ENCODE measurements at regions not wholly inside any gene's neighbourhood (a gene's known extent, or its start where the extent isn't known, plus 50 kb on each side); places are given as distances from the start of the nearest gene placed in this dataset.

DNA sequence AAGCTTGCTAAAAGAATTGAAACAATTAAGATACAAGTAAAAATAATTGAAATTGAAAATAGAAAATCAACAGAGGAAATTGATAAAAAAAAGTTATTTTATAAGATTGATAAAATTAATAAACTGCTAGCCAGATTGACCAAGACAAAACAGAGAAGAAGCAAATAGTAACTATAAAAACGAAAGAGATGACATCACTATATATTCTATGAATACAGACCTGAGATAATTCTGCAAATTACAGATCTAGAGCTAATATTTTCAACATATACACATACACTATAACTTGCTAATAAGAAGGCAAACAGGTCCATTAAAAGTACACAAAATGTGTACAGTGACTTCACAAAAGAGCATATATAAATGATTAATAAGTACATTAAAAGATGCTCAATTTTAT is 90.1 kb upstream of the RNPC3 start:
- no peak overlapping the region for H3K27ac ChIP-seq
- H3K9me3 ChIP-seq, result no peaks in the 10 kb centered on the region
- TF ChIP-seq, protein P1, sequence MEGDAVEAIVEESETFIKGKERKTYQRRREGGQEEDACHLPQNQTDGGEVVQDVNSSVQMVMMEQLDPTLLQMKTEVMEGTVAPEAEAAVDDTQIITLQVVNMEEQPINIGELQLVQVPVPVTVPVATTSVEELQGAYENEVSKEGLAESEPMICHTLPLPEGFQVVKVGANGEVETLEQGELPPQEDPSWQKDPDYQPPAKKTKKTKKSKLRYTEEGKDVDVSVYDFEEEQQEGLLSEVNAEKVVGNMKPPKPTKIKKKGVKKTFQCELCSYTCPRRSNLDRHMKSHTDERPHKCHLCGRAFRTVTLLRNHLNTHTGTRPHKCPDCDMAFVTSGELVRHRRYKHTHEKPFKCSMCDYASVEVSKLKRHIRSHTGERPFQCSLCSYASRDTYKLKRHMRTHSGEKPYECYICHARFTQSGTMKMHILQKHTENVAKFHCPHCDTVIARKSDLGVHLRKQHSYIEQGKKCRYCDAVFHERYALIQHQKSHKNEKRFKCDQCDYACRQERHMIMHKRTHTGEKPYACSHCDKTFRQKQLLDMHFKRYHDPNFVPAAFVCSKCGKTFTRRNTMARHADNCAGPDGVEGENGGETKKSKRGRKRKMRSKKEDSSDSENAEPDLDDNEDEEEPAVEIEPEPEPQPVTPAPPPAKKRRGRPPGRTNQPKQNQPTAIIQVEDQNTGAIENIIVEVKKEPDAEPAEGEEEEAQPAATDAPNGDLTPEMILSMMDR (IDR thresholded peaks at IDR 0.05), result no peak
- TF ChIP-seq POLR2A (IDR thresholded peaks at IDR 0.05) (no peak), POLR2AphosphoS5 (IDR thresholded peaks at IDR 0.05) (no peak), EP300 (IDR thresholded peaks at IDR 0.05) (no peak)
- no peaks in the 10 kb centered on the region for H3K4me1 ChIP-seq
- no peaks in the 10 kb centered on the region for H3K36me3 ChIP-seq
- no peak for DNase-seq
- no peak overlapping the region for H3K4me3 ChIP-seq
- intact Hi-C loops (cut with DNase I), result no loop called here
- 45 to 75% methylated on average over 1 of the region's 1 CpG for WGBS, 2 donors
- H3K27me3 ChIP-seq, result no peaks in the 10 kb centered on the region

DNA sequence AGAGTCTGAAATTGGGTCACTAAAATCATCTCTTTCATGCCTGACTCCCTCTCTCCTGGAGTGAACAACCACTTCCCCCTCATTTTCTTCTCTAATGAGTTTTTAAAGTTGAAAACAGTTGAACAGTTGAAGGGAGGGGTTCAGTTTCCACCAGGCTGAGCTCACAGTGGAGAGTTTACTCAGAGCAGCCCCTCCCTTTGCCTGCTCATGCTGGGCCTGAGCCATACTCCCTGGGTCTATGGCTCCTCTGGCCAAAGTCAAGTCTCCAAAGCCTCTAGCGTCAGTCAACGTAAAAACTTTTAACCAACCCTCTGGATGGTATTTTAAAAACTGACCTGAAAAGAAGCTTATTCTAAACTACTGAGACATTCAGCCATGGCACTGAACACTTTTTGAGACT is 100.8 kb upstream of the RNPC3 start:
- Histone ChIP-seq H3K27me3 (no peaks in the 10 kb centered on the region), H3K4me1 (no peaks in the 10 kb centered on the region), H3K9me3 (no peaks in the 10 kb centered on the region), H3K36me3 (no peaks in the 10 kb centered on the region), H3K27ac (no peak overlapping the region), H3K4me3 (no peak overlapping the region)
- no peak for DNase-seq
- TF ChIP-seq EP300 (IDR thresholded peaks at IDR 0.05), result no peak
- TF ChIP-seq POLR2A (IDR thresholded peaks at IDR 0.05), result no peak
- TF ChIP-seq POLR2AphosphoS5 (IDR thresholded peaks at IDR 0.05), result no peak
- TF ChIP-seq, protein P1 (IDR thresholded peaks at IDR 0.05), result no peak
- 77 to 90% methylated on average over 2 of the region's 2 CpGs for WGBS, 2 donors
- intact Hi-C loops (cut with DNase I), result no loop called here

DNA sequence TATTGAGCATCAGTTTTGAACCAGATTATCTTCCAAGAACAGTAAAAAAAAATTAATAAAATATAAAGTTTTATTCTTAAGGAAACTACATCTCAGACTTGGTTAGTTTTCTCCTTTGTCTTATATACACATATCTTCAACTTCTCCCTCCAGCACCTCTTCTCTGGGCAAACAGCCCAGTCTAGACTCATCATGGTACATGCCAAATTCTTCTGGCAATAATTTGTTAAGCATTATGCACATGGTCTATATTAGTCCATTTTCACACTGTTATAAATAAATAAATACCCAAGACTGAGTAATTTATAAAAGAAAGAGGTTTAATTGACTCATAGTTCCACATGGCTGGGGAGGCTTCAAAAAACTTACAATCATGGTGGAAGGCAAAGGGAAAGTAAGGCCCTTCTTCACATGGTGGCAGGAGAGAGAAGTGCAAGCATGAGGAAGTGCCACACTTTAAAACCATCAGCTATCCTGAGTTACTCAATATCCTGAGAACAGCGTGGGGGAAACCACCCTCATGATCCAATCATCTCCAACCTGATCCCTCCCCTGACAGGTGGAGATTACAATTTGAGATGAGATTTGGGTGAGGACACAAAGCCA is 108.7 kb upstream of the RNPC3 start:
- intact Hi-C loops (cut with DNase I), result no loop called here
- no peak overlapping the region for H3K27ac ChIP-seq
- no peaks in the 10 kb centered on the region for H3K4me1 ChIP-seq
- H3K27me3 ChIP-seq, result no peaks in the 10 kb centered on the region
- TF ChIP-seq, protein P1 (IDR thresholded peaks at IDR 0.05), result no peak
- no peak for TF ChIP-seq POLR2AphosphoS5 (IDR thresholded peaks at IDR 0.05)
- 50 to 63% methylated on average over 1 of the region's 1 CpG for WGBS, 2 donors
- H3K36me3 ChIP-seq, result no peaks in the 10 kb centered on the region
- no peak overlapping the region for H3K4me3 ChIP-seq
- no peaks in the 10 kb centered on the region for H3K9me3 ChIP-seq
- DNase-seq, result no peak

DNA sequence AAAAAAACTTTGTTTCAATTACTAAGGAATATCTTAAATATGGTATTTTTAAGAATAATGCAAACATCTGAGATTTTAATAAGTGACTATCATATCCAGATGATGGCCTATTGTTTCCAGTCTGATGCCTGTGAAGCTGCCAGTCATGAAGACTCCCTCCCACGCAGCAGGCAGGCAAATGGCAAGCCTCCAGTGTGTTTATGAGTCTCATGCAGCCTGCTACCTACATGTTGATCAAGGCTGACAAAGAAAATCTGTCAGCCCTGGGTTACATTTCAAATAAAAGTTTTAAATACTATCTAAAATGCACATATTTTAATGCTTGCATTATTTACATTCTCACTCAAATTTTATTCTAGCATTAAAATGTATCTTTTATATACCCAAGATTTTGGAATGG is 137.6 kb upstream of the RNPC3 start:
- Histone ChIP-seq H3K27me3 (no peaks in the 10 kb centered on the region), H3K4me3 (no peak overlapping the region), H3K9me3 (no peaks in the 10 kb centered on the region), H3K4me1 (no peaks in the 10 kb centered on the region), H3K27ac (no peak overlapping the region), H3K36me3 (no peaks in the 10 kb centered on the region)
- TF ChIP-seq POLR2AphosphoS5 (IDR thresholded peaks at IDR 0.05) (no peak), POLR2A (IDR thresholded peaks at IDR 0.05) (no peak), EP300 (IDR thresholded peaks at IDR 0.05) (no peak)
- TF ChIP-seq, protein P1 (IDR thresholded peaks at IDR 0.05), result no peak
- WGBS, 2 donors, result 25 to 47% methylated on average over 1 of the region's 1 CpG
- intact Hi-C loops (cut with DNase I), result no loop called here
- no peak for DNase-seq

DNA sequence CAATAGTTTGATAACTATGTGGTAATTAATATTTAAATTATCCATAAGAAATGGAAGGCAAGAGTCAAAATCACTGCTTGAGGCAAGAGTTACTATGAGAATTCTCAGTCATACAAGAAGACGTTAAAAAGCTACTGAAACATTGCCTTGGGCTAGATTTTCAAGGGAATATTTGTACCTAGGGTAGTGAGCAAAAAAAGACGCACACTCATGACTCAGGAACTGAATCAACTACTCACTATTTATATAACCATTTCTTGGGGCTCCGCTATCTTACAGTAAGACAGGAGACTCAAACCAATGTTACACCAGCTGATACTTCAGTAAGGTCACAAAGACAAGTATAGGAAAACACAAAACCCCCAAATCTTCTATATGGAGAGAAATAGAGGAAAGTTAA is 151.5 kb upstream of the RNPC3 start:
- H3K27ac ChIP-seq, result no peak overlapping the region
- no peak overlapping the region for H3K4me3 ChIP-seq
- no peaks in the 10 kb centered on the region for H3K36me3 ChIP-seq
- no peak for TF ChIP-seq POLR2A (IDR thresholded peaks at IDR 0.05)
- no peak for TF ChIP-seq EP300 (IDR thresholded peaks at IDR 0.05)
- TF ChIP-seq, protein P1 (IDR thresholded peaks at IDR 0.05), result no peak
- TF ChIP-seq POLR2AphosphoS5 (IDR thresholded peaks at IDR 0.05), result no peak
- no peaks in the 10 kb centered on the region for H3K4me1 ChIP-seq
- intact Hi-C loops (cut with DNase I), result no loop called here
- no peak for DNase-seq
- WGBS, 2 donors, result 84 to 88% methylated on average over 3 of the region's 3 CpGs
- no peaks in the 10 kb centered on the region for H3K27me3 ChIP-seq
- no peaks in the 10 kb centered on the region for H3K9me3 ChIP-seq

All from sigmoid colon (tissue), 6 donors.